HCT116 (cell line): ENCODE measurements at regions not wholly inside any gene's neighbourhood (a gene's known extent, or its start where the extent isn't known, plus 50 kb on each side); places are given as distances from the start of the nearest gene placed in this dataset.

ENCODE experiments used
- ATAC-seq: fragments of 200-7000 bp; cut with Tn5 transposase; 2 replicates; pipeline ENCODE4 v1.9.1; 2020; ENCODE audit warnings: mild to moderate bottlenecking, moderate library complexity
- BruUV-seq: library from RNA; stranded (reverse); fragments of 400-500 nt; replicated peaks from 2 replicates; lab custom pipeline; 2021; lab: Mats Ljungman, UMichigan
- CTCF ChIA-PET: fragments of 300-600 bp; sonication (Branson Sonifier 250); formaldehyde crosslinking; loops from one replicate; lab custom pipeline; 2021; ENCODE audit warnings: antibody characterized with exemption; lab: Charles Lee
- POLR2A ChIA-PET: fragments of 300-600, 350-600 bp; sonication (Branson Sonifier 250); formaldehyde crosslinking; loops from one replicate; lab custom pipeline; 2021; ENCODE audit warnings: antibody characterized with exemption; lab: Charles Lee
- RAD21 ChIA-PET, 2 experiments: fragments of 300-600 bp; sonication (Branson Sonifier 250); formaldehyde crosslinking; loops; one replicate each; lab custom pipeline; 2023; ENCODE audit warnings: low total read pairs in 2 of 2; ENCODE audit not compliant: uncharacterized antibody in 2 of 2, unreplicated experiment in 2 of 2, low non-redundant PET in 1 of 2; lab: Charles Lee
- DNase-seq: peaks from one replicate; pipeline ENCODE4 v3.0.0-alpha.2; 2010; ENCODE audit warnings: low read depth, low spot score
- H2AFZ ChIP-seq: fragments of 200-600 bp; shearing (Covaris generic), sonication (generic); 2 replicates; pipeline ENCODE4 v1.6.1; 2017; ENCODE audit warnings: low read depth, mixed run types, mixed read lengths, antibody characterized with exemption, low read length; ENCODE audit not compliant: poor library complexity, severe bottlenecking
- H3K27ac ChIP-seq: 2 replicates; pipeline ENCODE4 v1.5.1; 2012; ENCODE audit warnings: low read depth, low read length
- H3K27me3 ChIP-seq: fragments of 200-600 bp; sonication (generic); 2 replicates; pipeline ENCODE4 v1.6.1; 2016; ENCODE audit warnings: mixed run types, low read length, mixed read lengths; ENCODE audit not compliant: insufficient read depth
- H3K36me3 ChIP-seq, 2 experiments: fragments of 200-500 bp in 1 of 2; fragments of 200-600 bp in 1 of 2; sonication (Bioruptor generic) in 1 of 2; sonication (generic) in 1 of 2; 2 replicates each; pipeline versions ENCODE4 v1.5.1 to v1.6.1; 2014 to 2016; ENCODE audit warnings: low read length in 2 of 2, inconsistent platforms in 1 of 2, mixed read lengths in 1 of 2, mixed run types in 1 of 2; ENCODE audit not compliant: insufficient read depth in 2 of 2, control insufficient read depth in 1 of 2
- H3K4me1 ChIP-seq, 2 experiments: fragments of 200-600 bp in 1 of 2; sonication (generic) in 1 of 2; 2 replicates each; pipeline versions ENCODE4 v1.5.1 to v1.6.1; 2012 to 2017; ENCODE audit warnings: low read length in 2 of 2, inconsistent platforms in 1 of 2, mild to moderate bottlenecking in 1 of 2, mixed read lengths in 1 of 2, mixed run types in 1 of 2, moderate library complexity in 1 of 2; ENCODE audit not compliant: insufficient read depth in 2 of 2, control insufficient read depth in 1 of 2
- H3K4me2 ChIP-seq: fragments of 200-600 bp; sonication (generic); 2 replicates; pipeline ENCODE4 v1.6.1; 2017; ENCODE audit warnings: mixed run types, low read length, mixed read lengths
- H3K4me3 ChIP-seq, 2 experiments: fragments of 200-600 bp in 1 of 2; sonication (generic) in 1 of 2; replicated peaks in 1 of 2; 2 replicates each; pipeline ENCODE4 v1.5.1; 2011 to 2016; ENCODE audit warnings: low read length in 2 of 2, control low read depth in 1 of 2, low read depth in 1 of 2, mild to moderate bottlenecking in 1 of 2, mixed read lengths in 1 of 2, mixed run types in 1 of 2
- H3K79me2 ChIP-seq: fragments of 200-600 bp; sonication (generic); 2 replicates; pipeline ENCODE4 v1.6.1; 2017; ENCODE audit warnings: mild to moderate bottlenecking, mixed run types, low read length, moderate library complexity, mixed read lengths; ENCODE audit not compliant: insufficient read depth
- H3K9ac ChIP-seq: fragments of 200-600 bp; sonication (generic); 2 replicates; pipeline ENCODE4 v1.6.1; 2016; ENCODE audit warnings: low read length, mixed read lengths
- H3K9me2 ChIP-seq: fragments of 200-600 bp; sonication (generic), shearing (Covaris generic); 2 replicates; pipeline ENCODE4 v1.6.1; 2017; ENCODE audit warnings: mixed run types, mild to moderate bottlenecking, moderate library complexity; ENCODE audit not compliant: insufficient read depth
- H3K9me3 ChIP-seq, 2 experiments: fragments of 200-500 bp in 1 of 2; fragments of 200-600 bp in 1 of 2; sonication (Bioruptor generic) in 1 of 2; sonication (generic) in 1 of 2; 2 replicates each; pipeline ENCODE4 v1.6.1; 2014 to 2017; ENCODE audit warnings: low read length in 2 of 2, mixed read lengths in 2 of 2, inconsistent platforms in 1 of 2, low read depth in 1 of 2, mild to moderate bottlenecking in 1 of 2, mixed run types in 1 of 2, moderate library complexity in 1 of 2; ENCODE audit not compliant: control insufficient read depth in 1 of 2, insufficient read depth in 1 of 2
- H4K20me1 ChIP-seq: fragments of 200-600 bp; sonication (generic), shearing (Covaris generic); 2 replicates; pipeline ENCODE4 v1.6.1; 2017; ENCODE audit warnings: mixed run types, mild to moderate bottlenecking, moderate library complexity; ENCODE audit not compliant: insufficient read depth
- ATF3 ChIP-seq: IDR thresholded peaks from 2 replicates; pipeline ENCODE4 v1.6.1; 2012
- CBX3 ChIP-seq: IDR thresholded peaks from 2 replicates; pipeline ENCODE4 v1.6.1; 2012; ENCODE audit warnings: low read depth
- CEBPB ChIP-seq: IDR thresholded peaks from 2 replicates; pipeline ENCODE4 v1.6.1; 2012; ENCODE audit warnings: low read depth
- CTCF ChIP-seq, 3 experiments: fragments of 200-600 bp in 1 of 3; sonication (generic) in 1 of 3; IDR thresholded peaks in 2 of 3; conservative IDR thresholded peaks in 1 of 3; 2 replicates each; pipeline ENCODE4 v1.5.1; 2012 to 2017; ENCODE audit warnings: low read depth in 2 of 3, low read length in 2 of 3, antibody characterized with exemption in 1 of 3, borderline replicate concordance in 1 of 3, control low read depth in 1 of 3, mild to moderate bottlenecking in 1 of 3, mixed read lengths in 1 of 3, mixed run types in 1 of 3, moderate library complexity in 1 of 3; ENCODE audit not compliant: insufficient read depth in 1 of 3
- ELF1 ChIP-seq: IDR thresholded peaks from 2 replicates; pipeline ENCODE4 v1.6.1; 2012; ENCODE audit warnings: low read depth, borderline replicate concordance
- EZH2 ChIP-seq: fragments of 200-600 bp; sonication (generic); IDR thresholded peaks from 2 replicates; pipeline ENCODE4 v1.6.1; 2017; ENCODE audit warnings: antibody characterized with exemption, mixed run types
- EZH2phosphoT487 ChIP-seq: fragments of 200-600 bp; IDR thresholded peaks from 2 replicates; pipeline ENCODE4 v1.6.1; 2018; ENCODE audit warnings: antibody characterized with exemption, borderline replicate concordance
- FOSL1 ChIP-seq: IDR thresholded peaks from 2 replicates; pipeline ENCODE4 v1.6.1; 2012; ENCODE audit warnings: low read depth
- JUND ChIP-seq: IDR thresholded peaks from 2 replicates; pipeline ENCODE4 v1.6.1; 2012
- MAX ChIP-seq: IDR thresholded peaks from 2 replicates; pipeline ENCODE4 v1.6.1; 2012
- POLR2A ChIP-seq: IDR thresholded peaks from 2 replicates; pipeline ENCODE4 v1.7.0; 2011; ENCODE audit warnings: borderline replicate concordance; ENCODE audit not compliant: insufficient read depth, insufficient read length; ENCODE audit errors: extremely low read depth
- REST ChIP-seq: IDR thresholded peaks from 2 replicates; pipeline ENCODE4 v1.6.1; 2012; ENCODE audit warnings: low read depth
- SIN3A ChIP-seq: IDR thresholded peaks from 2 replicates; pipeline ENCODE4 v1.6.1; 2012; ENCODE audit warnings: low read depth
- SRF ChIP-seq: IDR thresholded peaks from 2 replicates; pipeline ENCODE4 v1.6.1; 2012; ENCODE audit warnings: low read depth
- TCF7L2 ChIP-seq: IDR thresholded peaks from 2 replicates; pipeline ENCODE4 v1.7.0; 2011; ENCODE audit warnings: borderline replicate concordance, inconsistent platforms; ENCODE audit not compliant: insufficient read depth, insufficient read length; ENCODE audit errors: extremely low read depth
- YY1 ChIP-seq: IDR thresholded peaks from 2 replicates; pipeline ENCODE4 v1.6.1; 2011; ENCODE audit warnings: low read length, low read depth, moderate library complexity, mild to moderate bottlenecking; ENCODE audit not compliant: insufficient replicate concordance; ENCODE audit errors: extremely low read depth
- ZBTB33 ChIP-seq: IDR thresholded peaks from 2 replicates; pipeline ENCODE4 v1.6.1; 2011; ENCODE audit warnings: mild to moderate bottlenecking, low read length, moderate library complexity; ENCODE audit not compliant: insufficient replicate concordance; ENCODE audit errors: extremely low read depth
- ZFX ChIP-seq: fragments of 450-650 bp; IDR thresholded peaks from 2 replicates; pipeline ENCODE4 v1.6.1; 2017
- intact Hi-C: fragments of 100-400 bp; cut with micrococcal nuclease; formaldehyde crosslinking; loops from 2 replicates; pipeline ENCODE4 v1.10.0; 2022

- POLR2A ChIA-PET, result no interaction called here
- no peaks in the 10 kb centered on the region for H3K4me1 ChIP-seq
- TF ChIP-seq YY1 (no peak), SRF (no peak), FOSL1 (no peak), POLR2A (no peak), ZFX (no peak), SIN3A (no peak), JUND (no peak), TCF7L2 (no peak), CBX3 (no peak), REST (no peak), MAX (no peak), CTCF (IDR thresholded peaks at IDR 0.05 in 2 of 3, conservative IDR thresholded peaks at IDR 0.05 in 1 of 3; ENCODE audit: borderline replicate concordance in 1 of 3, insufficient read depth in 1 of 3, low read depth in 2 of 3, low read length in 2 of 3) (no peak), ELF1 (no peak), ATF3 (no peak), ZBTB33 (no peak), EZH2 (no peak), CEBPB (no peak), EZH2phosphoT487 (no peak)
- TF ChIP-seq, all 23 proteins: peak for 0
- Histone ChIP-seq H3K4me2 (no peak overlapping the region), H3K79me2 (no peaks in the 10 kb centered on the region), H2AFZ (no peak overlapping the region), H3K36me3 (no peaks in the 10 kb centered on the region), H4K20me1 (no peaks in the 10 kb centered on the region), H3K27me3 (no peaks in the 10 kb centered on the region), H3K9ac (no peak overlapping the region), H3K9me3 (no peaks in the 10 kb centered on the region), H3K4me3 (no peak overlapping the region), H3K27ac (no peak overlapping the region), H3K9me2 (no peaks in the 10 kb centered on the region)
- no TSS peak for BruUV-seq
- ATAC-seq, result no peak
- RAD21 ChIA-PET, result no interaction called here
- intact Hi-C loops, result no loop called here
- no peak for DNase-seq
- CTCF ChIA-PET, result no interaction called here
Measured at GRCh38 chr3:147760941-147761340, 351.8 kb downstream of the ZIC1 start.
